HFF-Myc (cell line): ENCODE measurements at regions not wholly inside any gene's neighbourhood (a gene's known extent, or its start where the extent isn't known, plus 50 kb on each side); places are given as distances from the start of the nearest gene placed in this dataset.
"Not testable (repeated sequence)": the region's sequence is repeated elsewhere in the genome, so short reads cannot be mapped to it uniquely, and the experiment has no call there.

Experiments
- DNase-seq: peaks from one replicate; pipeline ENCODE4 v3.0.0-alpha.2; 2011; ENCODE audit warnings: low read depth; ENCODE audit errors: extremely low read depth
- H3K4me3 ChIP-seq: replicated peaks from 2 replicates; pipeline ENCODE4 v1.5.1; 2011; ENCODE audit warnings: low read depth, mild to moderate bottlenecking, control low read depth, low read length
- CTCF ChIP-seq: IDR thresholded peaks from 2 replicates; pipeline ENCODE4 v1.5.1; 2012; ENCODE audit warnings: mild to moderate bottlenecking, low read depth, low read length, control low read depth; ENCODE audit errors: missing control alignments

GRCh38 chr1:199087144-199087543 is 448.3 kb downstream of the PTPRC start:
- TF ChIP-seq CTCF: no peak
- H3K4me3 ChIP-seq: no peak overlapping the region
- no peak for DNase-seq

- no peak for TF ChIP-seq CTCF
- no peak for DNase-seq
- H3K4me3 ChIP-seq: no peak overlapping the region
Observed at GRCh38 chr1:199089393-199090122, 450.7 kb downstream of the PTPRC start.

- H3K4me3 ChIP-seq, DNase-seq: not testable (repeated sequence)
Observed at GRCh38 chr1:199095628-199096027, 456.8 kb downstream of the PTPRC start.

GRCh38 chr1:199096591-199096990 is 457.8 kb downstream of the PTPRC start:
- no peak for TF ChIP-seq CTCF
- no peak overlapping the region for H3K4me3 ChIP-seq
- DNase-seq: no peak

- no peak for DNase-seq
- TF ChIP-seq CTCF: no peak
Observed at GRCh38 chr1:199098468-199098867, 459.6 kb downstream of the PTPRC start.

GRCh38 chr1:199101139-199101538 is 462.3 kb downstream of the PTPRC start:
- DNase-seq: no peak
- no peak overlapping the region for H3K4me3 ChIP-seq
- no peak for TF ChIP-seq CTCF

More at GRCh38 chr1:199098468-199098867, 459.6 kb downstream of the PTPRC start:
- H3K4me3 ChIP-seq: no peak overlapping the region

- no peak for DNase-seq
Observed at GRCh38 chr1:199101635-199102034, 462.8 kb downstream of the PTPRC start.

More at GRCh38 chr1:199101635-199102034, 462.8 kb downstream of the PTPRC start:
- no peak overlapping the region for H3K4me3 ChIP-seq
- TF ChIP-seq CTCF: no peak
